Mesendoderm (in vitro differentiated cells): ENCODE measurements at regions not wholly inside any gene's neighbourhood (a gene's known extent, or its start where the extent isn't known, plus 50 kb on each side); places are given as distances from the start of the nearest gene placed in this dataset.

Source experiments
- DNase-seq: peaks from one replicate; pipeline ENCODE4 v3.0.0; 2013
- H2AK5ac ChIP-seq: 2 replicates; pipeline ENCODE4 v1.6.1; 2013; ENCODE audit warnings: low read length, inconsistent platforms
- H2BK120ac ChIP-seq: 2 replicates; pipeline ENCODE4 v1.6.1; 2013; ENCODE audit warnings: low read depth, mild to moderate bottlenecking, low read length, moderate library complexity, mixed read lengths
- H2BK15ac ChIP-seq: replicated peaks from 2 replicates; pipeline ENCODE4 v1.6.1; 2013; ENCODE audit warnings: low read depth, mild to moderate bottlenecking, moderate library complexity
- H2BK5ac ChIP-seq: 2 replicates; pipeline ENCODE4 v1.6.1; 2013; ENCODE audit warnings: low read length, inconsistent platforms
- H3K18ac ChIP-seq: 2 replicates; pipeline ENCODE4 v1.6.1; 2013; ENCODE audit warnings: mild to moderate bottlenecking, low read length, mixed read lengths
- H3K23ac ChIP-seq: one replicate; pipeline ENCODE4 v1.6.1; 2013; ENCODE audit warnings: low read length
- H3K27ac ChIP-seq: 2 replicates; pipeline ENCODE4 v1.5.1; 2013; ENCODE audit warnings: low read depth, mild to moderate bottlenecking, inconsistent platforms, low read length, moderate library complexity
- H3K27me3 ChIP-seq: 2 replicates; pipeline ENCODE4 v1.6.1; 2013; ENCODE audit warnings: low read length, control low read depth, mild to moderate bottlenecking, inconsistent platforms; ENCODE audit not compliant: insufficient read depth, poor library complexity
- H3K36me3 ChIP-seq: 2 replicates; pipeline ENCODE4 v1.6.1; 2013; ENCODE audit warnings: low read length, inconsistent platforms; ENCODE audit not compliant: control insufficient read depth, insufficient read depth
- H3K4ac ChIP-seq: one replicate; pipeline ENCODE4 v1.6.1; 2013; ENCODE audit warnings: low read depth, mild to moderate bottlenecking, low read length, moderate library complexity
- H3K4me1 ChIP-seq: 2 replicates; pipeline ENCODE4 v1.6.1; 2013; ENCODE audit warnings: low read depth, low read length, inconsistent platforms; ENCODE audit not compliant: control insufficient read depth
- H3K4me2 ChIP-seq: 2 replicates; pipeline ENCODE4 v1.6.1; 2013; ENCODE audit warnings: low read length
- H3K4me3 ChIP-seq: 2 replicates; pipeline ENCODE4 v1.5.1; 2013; ENCODE audit warnings: mild to moderate bottlenecking, low read length
- H3K56ac ChIP-seq: one replicate; pipeline ENCODE4 v1.6.1; 2013; ENCODE audit warnings: low read length
- H3K79me1 ChIP-seq: 2 replicates; pipeline ENCODE4 v1.6.1; 2013; ENCODE audit warnings: low read length, inconsistent platforms
- H3K79me2 ChIP-seq: 2 replicates; pipeline ENCODE4 v1.6.1; 2013; ENCODE audit warnings: mild to moderate bottlenecking, low read length; ENCODE audit not compliant: control insufficient read depth, insufficient read depth
- H3K9ac ChIP-seq: 2 replicates; pipeline ENCODE4 v1.6.1; 2013; ENCODE audit warnings: low read length, inconsistent platforms
- H4K5ac ChIP-seq: one replicate; pipeline ENCODE4 v1.6.1; 2013; ENCODE audit warnings: low read length
- H4K8ac ChIP-seq: one replicate; pipeline ENCODE4 v1.6.1; 2013; ENCODE audit warnings: low read depth, mild to moderate bottlenecking, control low read depth, low read length, moderate library complexity
- WGBS: extraction: QIAGEN DNeasy Blood & Tissue Kit; methylation state at CpG from one replicate; pipeline ENCODE4 v1.1.7; 2013; ENCODE audit warnings: low lambda C conversion rate, missing lambda C conversion rate; ENCODE audit not compliant: insufficient coverage; ENCODE audit errors: extremely low coverage; 5-methylcytosine and 5-hydroxymethylcytosine counted together

GRCh38 chr12:124717318-124717717, 146.3 kb downstream of the SCARB1 start:
- no peaks in the 10 kb centered on the region for H3K27me3 ChIP-seq
- no peak overlapping the region for H3K9ac ChIP-seq
- H3K36me3 ChIP-seq, result no peaks in the 10 kb centered on the region
- no peak overlapping the region for H3K23ac ChIP-seq
- no peak overlapping the region for H2BK15ac ChIP-seq
- no peak overlapping the region for H2BK5ac ChIP-seq
- no peak overlapping the region for H3K56ac ChIP-seq
- H3K79me2 ChIP-seq, result no peaks in the 10 kb centered on the region
- no peak for DNase-seq
- no peak overlapping the region for H2AK5ac ChIP-seq
- H3K27ac ChIP-seq, result no peak overlapping the region
- no peak overlapping the region for H2BK120ac ChIP-seq
- no peak overlapping the region for H4K5ac ChIP-seq
- H3K4me2 ChIP-seq, result no peak overlapping the region
- no peak overlapping the region for H3K4me3 ChIP-seq
- H3K4me1 ChIP-seq, result peaks cover 4% of the 10 kb centered on the region
- H3K18ac ChIP-seq, result no peak overlapping the region
- H3K79me1 ChIP-seq, result no peaks in the 10 kb centered on the region
- WGBS, result no CpG with 5 or more reads among the region's 4 CpGs
- H4K8ac ChIP-seq, result no peak overlapping the region
- no peak overlapping the region for H3K4ac ChIP-seq

- peaks cover 4% of the 10 kb centered on the region for H3K4me1 ChIP-seq
- no CpG with 5 or more reads among the region's 22 CpGs for WGBS
Observed at GRCh38 chr12:124716208-124717130, 147.2 kb downstream of the SCARB1 start.

DNA sequence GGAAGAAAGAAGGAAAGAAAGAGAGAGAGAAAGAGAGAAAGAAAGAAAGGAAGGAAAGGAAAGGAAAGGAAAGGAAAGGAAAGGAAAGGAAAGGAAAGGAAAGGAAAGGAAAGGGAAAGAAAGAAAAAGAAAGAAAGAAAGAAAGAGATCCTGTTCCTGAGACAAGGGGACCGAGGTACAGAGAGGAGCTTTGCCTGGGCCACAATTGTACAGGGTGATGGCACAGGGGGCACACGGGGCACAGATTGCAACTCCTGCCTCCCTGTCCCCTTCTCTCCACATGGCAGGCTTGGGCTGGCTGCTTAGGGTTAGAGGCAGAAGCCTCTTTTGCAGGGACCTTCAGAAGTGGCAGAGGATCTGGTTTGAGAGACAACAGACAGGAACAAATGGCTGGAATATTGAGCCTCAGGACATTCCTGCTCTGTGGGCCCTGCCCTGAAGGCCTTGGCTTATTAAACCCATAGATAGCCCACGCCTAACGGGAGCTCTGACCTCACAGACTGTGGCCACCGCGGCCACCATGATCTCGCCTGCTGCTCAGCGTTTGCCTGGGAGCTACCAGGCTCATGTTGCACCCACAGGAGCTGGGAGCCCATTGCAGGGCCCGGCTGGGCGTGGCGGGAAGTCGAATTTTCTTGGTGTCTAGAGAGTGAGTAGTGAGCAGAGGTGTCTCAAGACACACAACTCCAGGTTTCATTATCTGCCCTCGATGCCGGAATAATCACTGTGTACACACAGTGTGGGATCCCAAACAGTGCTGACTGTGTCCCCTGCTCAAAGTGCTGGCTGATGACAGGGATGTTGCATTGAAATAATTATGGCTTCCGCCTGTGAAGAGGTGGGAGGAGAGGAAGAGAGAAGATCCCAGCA, 147.9 kb upstream of the NCOR2 start:
- no peak overlapping the region for H2BK15ac ChIP-seq
- H4K8ac ChIP-seq, result no peak overlapping the region
- H3K36me3 ChIP-seq, result no peaks in the 10 kb centered on the region
- no peak overlapping the region for H2AK5ac ChIP-seq
- H2BK5ac ChIP-seq, result no peak overlapping the region
- no peak overlapping the region for H2BK120ac ChIP-seq
- H3K23ac ChIP-seq, result no peak overlapping the region
- no peaks in the 10 kb centered on the region for H3K79me2 ChIP-seq
- H3K9ac ChIP-seq, result peak overlapping the region; percentile 24
- H3K18ac ChIP-seq, result no peak overlapping the region
- H4K5ac ChIP-seq, result no peak overlapping the region
- peak overlapping the region; percentile 56 for H3K56ac ChIP-seq
- no CpG with 5 or more reads among the region's 15 CpGs for WGBS
- peaks cover 4% of the 10 kb centered on the region for H3K4me1 ChIP-seq
- no peak for DNase-seq
- no peak overlapping the region for H3K4me2 ChIP-seq
- H3K4me3 ChIP-seq, result no peak overlapping the region
- H3K27ac ChIP-seq, result no peak overlapping the region
- H3K4ac ChIP-seq, result no peak overlapping the region
- no peaks in the 10 kb centered on the region for H3K27me3 ChIP-seq
- no peaks in the 10 kb centered on the region for H3K79me1 ChIP-seq

More at GRCh38 chr12:124716208-124717130, 147.2 kb downstream of the SCARB1 start:
- Histone ChIP-seq H3K56ac (no peak overlapping the region), H3K27me3 (no peaks in the 10 kb centered on the region), H3K36me3 (no peaks in the 10 kb centered on the region), H3K27ac (no peak overlapping the region), H3K79me2 (no peaks in the 10 kb centered on the region), H2BK5ac (no peak overlapping the region), H3K4me3 (no peak overlapping the region), H3K4ac (no peak overlapping the region), H3K9ac (no peak overlapping the region), H4K8ac (no peak overlapping the region), H2BK120ac (no peak overlapping the region), H3K4me2 (no peak overlapping the region), H3K23ac (no peak overlapping the region), H4K5ac (no peak overlapping the region), H3K18ac (no peak overlapping the region), H2AK5ac (no peak overlapping the region), H3K79me1 (no peaks in the 10 kb centered on the region), H2BK15ac (no peak overlapping the region)
- DNase-seq, result no peak

DNA sequence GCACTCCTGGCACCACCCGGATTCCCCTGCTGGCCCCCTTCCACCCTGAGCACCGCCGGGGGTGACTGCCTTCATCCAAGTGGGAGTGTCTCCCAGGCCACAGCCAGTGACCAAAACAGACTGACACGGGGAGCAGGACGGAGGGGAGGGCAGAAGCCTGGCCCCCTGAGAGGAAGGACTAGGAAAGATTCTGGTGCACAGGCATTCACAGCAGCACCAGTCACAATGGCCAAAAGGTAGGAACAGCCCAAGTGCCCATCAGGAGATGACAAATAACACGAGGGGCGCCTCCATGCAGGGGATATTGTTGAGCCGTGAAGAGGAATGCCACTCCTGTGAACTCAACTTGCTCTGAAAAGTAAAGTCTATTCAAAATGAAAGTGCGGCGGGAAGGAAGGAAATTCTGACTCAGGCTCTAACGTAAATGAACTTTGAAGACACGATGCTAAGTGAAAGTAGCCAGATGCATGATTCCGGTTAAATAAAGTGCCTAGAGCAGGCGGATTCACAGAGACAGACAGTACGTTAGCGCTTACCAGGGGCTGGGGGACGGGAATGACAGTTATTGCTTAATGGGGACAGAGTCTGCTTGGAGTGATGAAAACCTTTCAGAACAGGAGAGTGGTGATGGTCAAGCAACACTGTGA, 146.1 kb upstream of the NCOR2 start:
- Histone ChIP-seq H3K27me3 (no peaks in the 10 kb centered on the region), H3K36me3 (no peaks in the 10 kb centered on the region), H4K5ac (no peak overlapping the region), H3K4ac (no peak overlapping the region), H2BK5ac (no peak overlapping the region), H3K23ac (no peak overlapping the region), H2BK120ac (no peak overlapping the region), H3K4me2 (no peak overlapping the region), H3K9ac (no peak overlapping the region), H3K4me3 (no peak overlapping the region), H3K79me1 (no peaks in the 10 kb centered on the region), H3K27ac (no peak overlapping the region), H4K8ac (no peak overlapping the region), H3K56ac (no peak overlapping the region), H3K4me1 (peaks cover 4% of the 10 kb centered on the region), H3K18ac (no peak overlapping the region), H2AK5ac (no peak overlapping the region), H2BK15ac (no peak overlapping the region), H3K79me2 (no peaks in the 10 kb centered on the region)
- no CpG with 5 or more reads among the region's 17 CpGs for WGBS
- DNase-seq, result no peak

GRCh38 chr12:124713041-124713435, 145.6 kb upstream of the NCOR2 start:
- H3K4me2 ChIP-seq, result no peak overlapping the region
- peaks cover 4% of the 10 kb centered on the region for H3K4me1 ChIP-seq
- H2BK5ac ChIP-seq, result no peak overlapping the region
- no peak overlapping the region for H2AK5ac ChIP-seq
- H2BK120ac ChIP-seq, result no peak overlapping the region
- H3K27ac ChIP-seq, result no peak overlapping the region
- H4K5ac ChIP-seq, result no peak overlapping the region
- no peak for DNase-seq
- no CpG with 5 or more reads among the region's 14 CpGs for WGBS
- no peak overlapping the region for H3K18ac ChIP-seq
- H3K79me1 ChIP-seq, result no peaks in the 10 kb centered on the region
- no peak overlapping the region for H4K8ac ChIP-seq
- H3K23ac ChIP-seq, result no peak overlapping the region
- H3K4ac ChIP-seq, result no peak overlapping the region
- no peaks in the 10 kb centered on the region for H3K36me3 ChIP-seq
- H3K9ac ChIP-seq, result no peak overlapping the region
- no peaks in the 10 kb centered on the region for H3K27me3 ChIP-seq
- no peak overlapping the region for H2BK15ac ChIP-seq
- no peaks in the 10 kb centered on the region for H3K79me2 ChIP-seq
- H3K56ac ChIP-seq, result no peak overlapping the region
- no peak overlapping the region for H3K4me3 ChIP-seq
